ENCODE measurements at regions not wholly inside any gene's neighbourhood (a gene's known extent, or its start where the extent isn't known, plus 50 kb on each side); places are given as distances from the start of the nearest gene placed in this dataset.

GRCh38 chr12:127161466-127161865 lies 1105.5 kb upstream of the TMEM132C start:
- intact Hi-C loops (cut with DNase I; ENCODE audit: low total_unique reads) = no loop called here
- DNase-seq = no peak
- H3K4me3 ChIP-seq = no peak overlapping the region
- H3K27me3 ChIP-seq = no peaks in the 10 kb centered on the region
- no peaks in the 10 kb centered on the region for H3K4me1 ChIP-seq
- no peak for ATAC-seq
- H3K27ac ChIP-seq = no peak overlapping the region
- H3K36me3 ChIP-seq = no peaks in the 10 kb centered on the region
- in situ Hi-C loops (cut with MboI; ENCODE audit: low sequenced_read_pairs in 4 of 4) = no loop called here
- H3K9me3 ChIP-seq = no peaks in the 10 kb centered on the region
- TF ChIP-seq CTCF (IDR thresholded peaks at IDR 0.05 in 4 of 5, conservative IDR thresholded peaks at IDR 0.05 in 1 of 5) = no peak
- no peak for TF ChIP-seq POLR2A (IDR thresholded peaks at IDR 0.05)

- no peaks in the 10 kb centered on the region for H3K36me3 ChIP-seq
- no peaks in the 10 kb centered on the region for H3K9me3 ChIP-seq
- ATAC-seq (no peak), DNase-seq (no peak)
- H3K4me1 ChIP-seq = no peaks in the 10 kb centered on the region
- TF ChIP-seq CTCF (IDR thresholded peaks at IDR 0.05 in 4 of 5, conservative IDR thresholded peaks at IDR 0.05 in 1 of 5) (no peak), POLR2A (IDR thresholded peaks at IDR 0.05) (no peak)
- in situ Hi-C loops (cut with MboI; ENCODE audit: low sequenced_read_pairs in 4 of 4) = no loop called here
- H3K27me3 ChIP-seq = no peaks in the 10 kb centered on the region
- intact Hi-C loops (cut with DNase I; ENCODE audit: low total_unique reads) = no loop called here
- H3K27ac ChIP-seq = no peak overlapping the region
- no peak overlapping the region for H3K4me3 ChIP-seq
Measured at GRCh38 chr12:127162307-127162706, 1104.7 kb upstream of the TMEM132C start.

GRCh38 chr12:127162902-127163301 lies 1104.1 kb upstream of the TMEM132C start:
- in situ Hi-C loops (cut with MboI; ENCODE audit: low sequenced_read_pairs in 4 of 4) = no loop called here
- intact Hi-C loops (cut with DNase I; ENCODE audit: low total_unique reads) = no loop called here
- H3K9me3 ChIP-seq = no peaks in the 10 kb centered on the region
- TF ChIP-seq POLR2A (IDR thresholded peaks at IDR 0.05) = no peak
- TF ChIP-seq CTCF (IDR thresholded peaks at IDR 0.05 in 4 of 5, conservative IDR thresholded peaks at IDR 0.05 in 1 of 5) = no peak
- H3K4me1 ChIP-seq = no peaks in the 10 kb centered on the region
- H3K27me3 ChIP-seq = no peaks in the 10 kb centered on the region
- no peaks in the 10 kb centered on the region for H3K36me3 ChIP-seq
- no peak overlapping the region for H3K4me3 ChIP-seq
- H3K27ac ChIP-seq = no peak overlapping the region
- no peak for ATAC-seq
- no peak for DNase-seq

- Histone ChIP-seq H3K27ac (peak overlapping the region; percentile 46 to 73 (median 70)), H3K9me3 (no peaks in the 10 kb centered on the region), H3K27me3 (peaks cover 0 to 3% (median 0%) of the 10 kb centered on the region in 3 donors), H3K4me1 (no peaks in the 10 kb centered on the region), H3K36me3 (no peaks in the 10 kb centered on the region), H3K4me3 (peak overlapping the region; percentile 42 to 55 (median 47))
- in situ Hi-C loops (cut with MboI; ENCODE audit: low sequenced_read_pairs in 4 of 4) = no loop called here
- TF ChIP-seq CTCF (IDR thresholded peaks at IDR 0.05 in 4 of 5, conservative IDR thresholded peaks at IDR 0.05 in 1 of 5) = no peak
- peak in 1 of 2 donors; percentile 30 for TF ChIP-seq POLR2A (IDR thresholded peaks at IDR 0.05)
- DNase-seq (peak; percentile 51 to 61), ATAC-seq (peak; percentile 70 to 73)
- intact Hi-C loops (cut with DNase I; ENCODE audit: low total_unique reads) = no loop called here
Measured at GRCh38 chr12:127165567-127166392, 1101.2 kb upstream of the TMEM132C start.

Data from gastrocnemius medialis (tissue), 4 donors.